H9 (cell line): ENCODE measurements at regions not wholly inside any gene's neighbourhood (a gene's known extent, or its start where the extent isn't known, plus 50 kb on each side); places are given as distances from the start of the nearest gene placed in this dataset.

Source experiments
- DNase-seq: peaks from one replicate; pipeline ENCODE4 v3.0.0-alpha.2; 2017
- H2AFZ ChIP-seq: one replicate; pipeline ENCODE4 v1.6.1; 2013; ENCODE audit warnings: mild to moderate bottlenecking, low read length, control low read depth, moderate library complexity
- H2AK5ac ChIP-seq: 2 replicates; pipeline ENCODE4 v1.6.1; 2013; ENCODE audit warnings: low read length, control low read depth, mixed read lengths; ENCODE audit not compliant: insufficient read length
- H2BK120ac ChIP-seq: one replicate; pipeline ENCODE4 v1.6.1; 2013; ENCODE audit warnings: low read depth, mild to moderate bottlenecking, low read length, control low read depth, inconsistent platforms; ENCODE audit not compliant: poor library complexity, severe bottlenecking
- H2BK12ac ChIP-seq: 2 replicates; pipeline ENCODE4 v1.6.1; 2013; ENCODE audit warnings: low read length, control low read depth, mixed read lengths, low read depth; ENCODE audit not compliant: insufficient read length
- H2BK15ac ChIP-seq: 2 replicates; pipeline ENCODE4 v1.6.1; 2013; ENCODE audit warnings: low read depth, low read length, control low read depth
- H2BK20ac ChIP-seq: one replicate; pipeline ENCODE4 v1.6.1; 2013; ENCODE audit warnings: low read depth, mild to moderate bottlenecking, low read length, control low read depth, inconsistent platforms; ENCODE audit not compliant: poor library complexity, severe bottlenecking
- H2BK5ac ChIP-seq: 2 replicates; pipeline ENCODE4 v1.6.1; 2013; ENCODE audit warnings: low read length, control low read depth, mixed read lengths; ENCODE audit not compliant: insufficient read length
- H3K14ac ChIP-seq: 2 replicates; pipeline ENCODE4 v1.6.1; 2013; ENCODE audit warnings: low read length, control low read depth; ENCODE audit not compliant: insufficient read depth
- H3K18ac ChIP-seq: 2 replicates; pipeline ENCODE4 v1.6.1; 2013; ENCODE audit warnings: low read depth, mild to moderate bottlenecking, mixed read lengths, low read length, control low read depth; ENCODE audit not compliant: insufficient read length
- H3K23ac ChIP-seq: 2 replicates; pipeline ENCODE4 v1.6.1; 2013; ENCODE audit warnings: low read length, control low read depth, mixed read lengths, low read depth; ENCODE audit not compliant: insufficient read length
- H3K23me2 ChIP-seq: 2 replicates; pipeline ENCODE4 v1.6.1; 2013; ENCODE audit warnings: low read depth, mild to moderate bottlenecking, mixed read lengths, low read length, control low read depth; ENCODE audit not compliant: insufficient read length, poor library complexity, severe bottlenecking
- H3K27ac ChIP-seq: 2 replicates; pipeline ENCODE4 v1.5.1; 2013; ENCODE audit warnings: low read length, control low read depth, mixed read lengths, low read depth; ENCODE audit not compliant: insufficient read length
- H3K27me3 ChIP-seq: 2 replicates; pipeline ENCODE4 v1.6.1; 2013; ENCODE audit warnings: low read length, control low read depth, inconsistent platforms; ENCODE audit not compliant: insufficient read depth
- H3K4ac ChIP-seq: 2 replicates; pipeline ENCODE4 v1.6.1; 2013; ENCODE audit warnings: low read depth, mild to moderate bottlenecking, control low read depth, inconsistent platforms, low read length, moderate library complexity
- H3K4me1 ChIP-seq: 2 replicates; pipeline ENCODE4 v1.6.1; 2013; ENCODE audit warnings: low read length, control low read depth, inconsistent platforms; ENCODE audit not compliant: insufficient read depth
- H3K4me2 ChIP-seq: 2 replicates; pipeline ENCODE4 v1.6.1; 2013; ENCODE audit warnings: low read length, control low read depth, mixed read lengths; ENCODE audit not compliant: insufficient read length, insufficient read depth
- H3K56ac ChIP-seq: 2 replicates; pipeline ENCODE4 v1.6.1; 2013; ENCODE audit warnings: low read depth, mild to moderate bottlenecking, mixed read lengths, low read length, control low read depth; ENCODE audit not compliant: insufficient read length
- H3K79me1 ChIP-seq: 2 replicates; pipeline ENCODE4 v1.6.1; 2013; ENCODE audit warnings: low read depth, mild to moderate bottlenecking, moderate library complexity, low read length, control low read depth, inconsistent platforms; ENCODE audit not compliant: insufficient read depth, poor library complexity, severe bottlenecking
- H3K79me2 ChIP-seq: 2 replicates; pipeline ENCODE4 v1.6.1; 2013; ENCODE audit warnings: low read length, control low read depth, inconsistent platforms; ENCODE audit not compliant: insufficient read depth
- H3K9ac ChIP-seq: 2 replicates; pipeline ENCODE4 v1.6.1; 2013; ENCODE audit warnings: low read length, control low read depth, mixed read lengths; ENCODE audit not compliant: insufficient read length; ENCODE audit errors: extremely low read depth
- H3K9me3 ChIP-seq: one replicate; pipeline ENCODE4 v1.6.1; 2013; ENCODE audit warnings: low read depth, low read length, inconsistent platforms; ENCODE audit not compliant: control insufficient read depth
- H3T11ph ChIP-seq: one replicate; pipeline ENCODE4 v1.6.1; 2013; ENCODE audit warnings: mild to moderate bottlenecking, low read length, control low read depth, inconsistent platforms
- H4K20me1 ChIP-seq: one replicate; pipeline ENCODE4 v1.6.1; 2013; ENCODE audit not compliant: control insufficient read depth, insufficient read length, insufficient read depth
- H4K5ac ChIP-seq: 2 replicates; pipeline ENCODE4 v1.6.1; 2013; ENCODE audit warnings: low read depth, mild to moderate bottlenecking, mixed read lengths, low read length, control low read depth; ENCODE audit not compliant: insufficient read length
- H4K8ac ChIP-seq: replicated peaks from 2 replicates; pipeline ENCODE4 v1.6.1; 2013; ENCODE audit warnings: low read length, control low read depth, mixed read lengths, low read depth; ENCODE audit not compliant: insufficient read length
- H4K91ac ChIP-seq: 2 replicates; pipeline ENCODE4 v1.6.1; 2013; ENCODE audit warnings: low read depth, mild to moderate bottlenecking, moderate library complexity, mixed read lengths, low read length, control low read depth; ENCODE audit not compliant: insufficient read length
- H3K27ac Mint-ChIP-seq, 3 experiments: 2 replicates in 2 of 3; 3 replicates in 1 of 3; pipeline ENCODE4 v1.8.0; 2020 to 2021; ENCODE audit warnings: mixed read lengths in 3 of 3, mild to moderate bottlenecking in 1 of 3, moderate library complexity in 1 of 3
- H3K27me3 Mint-ChIP-seq: 2 replicates; pipeline ENCODE4 v1.8.0; 2021; ENCODE audit warnings: low read depth, mild to moderate bottlenecking, moderate library complexity, mixed read lengths
- H3K36me3 Mint-ChIP-seq, 3 experiments: 2 replicates in 2 of 3; 3 replicates in 1 of 3; pipeline ENCODE4 v1.8.0; 2020 to 2021; ENCODE audit warnings: low read depth in 3 of 3, mixed read lengths in 3 of 3; ENCODE audit not compliant: insufficient read depth in 1 of 3
- H3K4me1 Mint-ChIP-seq, 2 experiments: 2 replicates each; pipeline ENCODE4 v1.8.0; 2020; ENCODE audit warnings: mixed read lengths in 2 of 2
- H3K4me3 Mint-ChIP-seq, 2 experiments: 2 replicates in 1 of 2; 3 replicates in 1 of 2; pipeline ENCODE4 v1.8.0; 2020 to 2021; ENCODE audit warnings: mild to moderate bottlenecking in 2 of 2, mixed read lengths in 2 of 2, moderate library complexity in 1 of 2
- H3K9me3 Mint-ChIP-seq, 2 experiments: 2 replicates in 1 of 2; 3 replicates in 1 of 2; pipeline ENCODE4 v1.8.0; 2020; ENCODE audit warnings: mild to moderate bottlenecking in 2 of 2, mixed read lengths in 2 of 2, moderate library complexity in 1 of 2
- WGBS: extraction: QIAGEN DNeasy Blood & Tissue Kit; methylation state at CpG from one replicate; pipeline ENCODE4 v1.1.7; 2013; ENCODE audit warnings: missing lambda C conversion rate, low lambda C conversion rate, mixed read lengths; ENCODE audit not compliant: insufficient read length; ENCODE audit errors: extremely low coverage; 5-methylcytosine and 5-hydroxymethylcytosine counted together
- TF ChIP-seq, protein P1 (sequence below): fragments of 200-600 bp; sonication (generic); conservative IDR thresholded peaks from 3 replicates; pipeline ENCODE4 v1.8.0; 2021; ENCODE audit warnings: antibody characterized with exemption, mild to moderate bottlenecking

DNA sequence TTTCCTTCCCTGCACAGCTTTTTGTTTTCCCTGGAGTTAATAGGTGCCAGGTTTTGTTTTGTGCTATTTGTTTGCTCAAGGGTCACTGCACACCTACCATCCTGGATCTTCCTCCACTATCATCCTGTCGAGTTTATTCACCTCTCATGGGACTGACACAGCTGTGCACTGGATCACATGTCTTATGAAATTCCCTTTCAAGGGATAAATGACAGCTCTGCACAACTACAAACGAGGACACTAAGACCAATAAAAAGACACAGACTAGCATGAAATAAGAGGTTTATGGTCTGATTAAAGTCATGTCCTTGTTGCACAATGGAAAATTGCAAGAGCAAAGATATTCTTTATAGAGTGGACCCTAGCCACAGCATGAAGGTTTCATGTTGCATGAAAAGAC lies 76.7 kb upstream of the SFMBT2 start:
- H3K9ac ChIP-seq, result no peak overlapping the region
- no peak overlapping the region for H3K4ac ChIP-seq
- H3K27me3 ChIP-seq, result no peaks in the 10 kb centered on the region
- H2AK5ac ChIP-seq, result no peak overlapping the region
- no peak overlapping the region for H2BK120ac ChIP-seq
- H3K27ac ChIP-seq, result no peak overlapping the region
- H4K20me1 ChIP-seq, result no peaks in the 10 kb centered on the region
- H4K5ac ChIP-seq, result no peak overlapping the region
- H3K9me3 Mint-ChIP-seq, result peaks cover 0 to 3% of the 10 kb centered on the region in 2 experiments; a peak in 1 of 5 replicates
- no peaks in the 10 kb centered on the region for H3K9me3 ChIP-seq
- peaks cover 15 to 21% of the 10 kb centered on the region in 2 experiments for H3K4me1 Mint-ChIP-seq
- TF ChIP-seq, protein P1, sequence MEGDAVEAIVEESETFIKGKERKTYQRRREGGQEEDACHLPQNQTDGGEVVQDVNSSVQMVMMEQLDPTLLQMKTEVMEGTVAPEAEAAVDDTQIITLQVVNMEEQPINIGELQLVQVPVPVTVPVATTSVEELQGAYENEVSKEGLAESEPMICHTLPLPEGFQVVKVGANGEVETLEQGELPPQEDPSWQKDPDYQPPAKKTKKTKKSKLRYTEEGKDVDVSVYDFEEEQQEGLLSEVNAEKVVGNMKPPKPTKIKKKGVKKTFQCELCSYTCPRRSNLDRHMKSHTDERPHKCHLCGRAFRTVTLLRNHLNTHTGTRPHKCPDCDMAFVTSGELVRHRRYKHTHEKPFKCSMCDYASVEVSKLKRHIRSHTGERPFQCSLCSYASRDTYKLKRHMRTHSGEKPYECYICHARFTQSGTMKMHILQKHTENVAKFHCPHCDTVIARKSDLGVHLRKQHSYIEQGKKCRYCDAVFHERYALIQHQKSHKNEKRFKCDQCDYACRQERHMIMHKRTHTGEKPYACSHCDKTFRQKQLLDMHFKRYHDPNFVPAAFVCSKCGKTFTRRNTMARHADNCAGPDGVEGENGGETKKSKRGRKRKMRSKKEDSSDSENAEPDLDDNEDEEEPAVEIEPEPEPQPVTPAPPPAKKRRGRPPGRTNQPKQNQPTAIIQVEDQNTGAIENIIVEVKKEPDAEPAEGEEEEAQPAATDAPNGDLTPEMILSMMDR, result no peak
- no peak overlapping the region for H2BK5ac ChIP-seq
- H2BK15ac ChIP-seq, result no peak overlapping the region
- H2BK12ac ChIP-seq, result no peak overlapping the region
- H3K79me2 ChIP-seq, result no peaks in the 10 kb centered on the region
- no CpG with 5 or more reads among the region's 2 CpGs for WGBS
- H3K36me3 Mint-ChIP-seq, result no peaks in the 10 kb centered on the region; a peak in 1 of 7 replicates
- H3K27me3 Mint-ChIP-seq, result no peaks in the 10 kb centered on the region; the same call in 1 of the 2 replicates
- H3K18ac ChIP-seq, result no peak overlapping the region
- H3K79me1 ChIP-seq, result no peaks in the 10 kb centered on the region
- H3T11ph ChIP-seq, result no peak overlapping the region
- H2BK20ac ChIP-seq, result no peak overlapping the region
- H4K8ac ChIP-seq, result no peak overlapping the region
- H3K23ac ChIP-seq, result no peak overlapping the region
- no peak overlapping the region for H3K4me3 Mint-ChIP-seq
- H3K23me2 ChIP-seq, result no peaks in the 10 kb centered on the region
- no peak overlapping the region for H4K91ac ChIP-seq
- no peak overlapping the region for H3K27ac Mint-ChIP-seq
- DNase-seq, result no peak
- no peak overlapping the region for H3K56ac ChIP-seq
- no peak overlapping the region for H3K14ac ChIP-seq
- no peaks in the 10 kb centered on the region for H3K4me1 ChIP-seq
- H2AFZ ChIP-seq, result no peak overlapping the region
- no peak overlapping the region for H3K4me2 ChIP-seq
